Activated CD8-positive, alpha-beta memory T cell treated with anti-CD3 and anti-CD28 coated beads, Interleukin-2, amount 10 ng/mL, durations not matched to agents 7 days and 5 days (primary cell): ENCODE measurements at regions not wholly inside any gene's neighbourhood (a gene's known extent, or its start where the extent isn't known, plus 50 kb on each side); places are given as distances from the start of the nearest gene placed in this dataset.
"Not testable (repeated sequence)": the region's sequence is repeated elsewhere in the genome, so short reads cannot be mapped to it uniquely, and the experiment has no call there.

Experiments used
- ATAC-seq: fragments of 150-1000 bp; cut with Tn5 transposase; one replicate; pipeline ENCODE4 v1.10.0; 2021; ENCODE audit warnings: moderate library complexity
- CTCF ChIA-PET: fragments of 350-600 bp; sonication (Branson Sonifier 250); formaldehyde crosslinking; loops from one replicate; lab custom pipeline; 2021; ENCODE audit warnings: antibody characterized with exemption; lab: Charles Lee
- DNase-seq: peaks from one replicate; pipeline ENCODE4 v3.0.0-alpha.2; 2020
- H3K27ac Mint-ChIP-seq: one replicate; pipeline ENCODE4 v1.8.0; 2021; ENCODE audit warnings: mild to moderate bottlenecking, mixed read lengths
- H3K27me3 Mint-ChIP-seq: one replicate; pipeline ENCODE4 v1.8.0; 2021; ENCODE audit warnings: mixed read lengths
- H3K36me3 Mint-ChIP-seq: one replicate; pipeline ENCODE4 v1.8.0; 2021; ENCODE audit warnings: mild to moderate bottlenecking, mixed read lengths
- H3K4me1 Mint-ChIP-seq: one replicate; pipeline ENCODE4 v1.8.0; 2021; ENCODE audit warnings: mixed read lengths
- H3K4me3 Mint-ChIP-seq: one replicate; pipeline ENCODE4 v1.8.0; 2021; ENCODE audit warnings: mild to moderate bottlenecking, moderate library complexity, mixed read lengths
- H3K9me3 Mint-ChIP-seq: one replicate; pipeline ENCODE4 v1.8.0; 2022; ENCODE audit warnings: low read depth, mixed read lengths

GRCh38 chr13:111663505-111663904, 343.1 kb downstream of the TEX29 start:
- no peak overlapping the region for H3K4me3 Mint-ChIP-seq
- H3K27me3 Mint-ChIP-seq, result no peaks in the 10 kb centered on the region
- no peak overlapping the region for H3K27ac Mint-ChIP-seq
- CTCF ChIA-PET, result no interaction called here
- peaks cover 2% of the 10 kb centered on the region for H3K9me3 Mint-ChIP-seq
- ATAC-seq (no peak), DNase-seq (no peak)
- no peaks in the 10 kb centered on the region for H3K4me1 Mint-ChIP-seq
- H3K36me3 Mint-ChIP-seq, result no peaks in the 10 kb centered on the region

GRCh38 chr13:111663953-111664421, 343.5 kb downstream of the TEX29 start:
- H3K4me1 Mint-ChIP-seq, result no peaks in the 10 kb centered on the region
- CTCF ChIA-PET, result no interaction called here
- ATAC-seq (no peak), DNase-seq (no peak)
- H3K27me3 Mint-ChIP-seq, result no peaks in the 10 kb centered on the region
- no peak overlapping the region for H3K4me3 Mint-ChIP-seq
- peaks cover 2% of the 10 kb centered on the region for H3K9me3 Mint-ChIP-seq
- no peak overlapping the region for H3K27ac Mint-ChIP-seq
- H3K36me3 Mint-ChIP-seq, result no peaks in the 10 kb centered on the region

- no peak overlapping the region for H3K4me3 Mint-ChIP-seq
- no peaks in the 10 kb centered on the region for H3K36me3 Mint-ChIP-seq
- H3K4me1 Mint-ChIP-seq, result no peaks in the 10 kb centered on the region
- H3K27ac Mint-ChIP-seq, result no peak overlapping the region
- ATAC-seq (no peak), DNase-seq (no peak)
- CTCF ChIA-PET, result no interaction called here
- H3K9me3 Mint-ChIP-seq, result peaks cover 2% of the 10 kb centered on the region
- no peaks in the 10 kb centered on the region for H3K27me3 Mint-ChIP-seq
Measured at GRCh38 chr13:111664696-111665095, 344.3 kb downstream of the TEX29 start.

- no peaks in the 10 kb centered on the region for H3K4me1 Mint-ChIP-seq
- CTCF ChIA-PET, result no interaction called here
- ATAC-seq, result no peak
- H3K4me3 Mint-ChIP-seq, result no peak overlapping the region
- no peaks in the 10 kb centered on the region for H3K27me3 Mint-ChIP-seq
- no peak overlapping the region for H3K27ac Mint-ChIP-seq
- H3K9me3 Mint-ChIP-seq, result peaks cover 2% of the 10 kb centered on the region
- DNase-seq, result no peak
- H3K36me3 Mint-ChIP-seq, result no peaks in the 10 kb centered on the region
Measured at GRCh38 chr13:111665691-111666095, 345.3 kb downstream of the TEX29 start.

- CTCF ChIA-PET, result no interaction called here
- ATAC-seq, result no peak
- DNase-seq, result no peak
- no peak overlapping the region for H3K27ac Mint-ChIP-seq
- H3K27me3 Mint-ChIP-seq, result no peaks in the 10 kb centered on the region
- H3K36me3 Mint-ChIP-seq, result no peaks in the 10 kb centered on the region
- H3K9me3 Mint-ChIP-seq, result peaks cover 2% of the 10 kb centered on the region
- no peak overlapping the region for H3K4me3 Mint-ChIP-seq
- no peaks in the 10 kb centered on the region for H3K4me1 Mint-ChIP-seq
Measured at GRCh38 chr13:111666164-111666776, 345.8 kb downstream of the TEX29 start.

GRCh38 chr13:111667757-111668156, 347.3 kb downstream of the TEX29 start:
- H3K9me3 Mint-ChIP-seq, result no peaks in the 10 kb centered on the region
- CTCF ChIA-PET, result no interaction called here
- ATAC-seq (no peak), DNase-seq (no peak)
- no peaks in the 10 kb centered on the region for H3K4me1 Mint-ChIP-seq
- H3K36me3 Mint-ChIP-seq, result no peaks in the 10 kb centered on the region
- no peak overlapping the region for H3K4me3 Mint-ChIP-seq
- H3K27me3 Mint-ChIP-seq, result no peaks in the 10 kb centered on the region
- no peak overlapping the region for H3K27ac Mint-ChIP-seq

GRCh38 chr13:111668451-111668850, 348.0 kb downstream of the TEX29 start:
- Mint-ChIP-seq H3K4me1 (no peaks in the 10 kb centered on the region), H3K36me3 (no peaks in the 10 kb centered on the region), H3K9me3 (no peaks in the 10 kb centered on the region), H3K27ac (no peak overlapping the region), H3K27me3 (no peaks in the 10 kb centered on the region), H3K4me3 (no peak overlapping the region)
- no peak for ATAC-seq
- CTCF ChIA-PET, result no interaction called here
- no peak for DNase-seq

GRCh38 chr13:111672198-111672597, 351.8 kb downstream of the TEX29 start:
- H3K4me3 Mint-ChIP-seq, ATAC-seq, CTCF ChIA-PET, H3K4me1 Mint-ChIP-seq, DNase-seq, H3K27me3 Mint-ChIP-seq, H3K27ac Mint-ChIP-seq, H3K9me3 Mint-ChIP-seq, H3K36me3 Mint-ChIP-seq: not testable (repeated sequence)

- H3K27ac Mint-ChIP-seq, H3K27me3 Mint-ChIP-seq, CTCF ChIA-PET, DNase-seq, H3K4me3 Mint-ChIP-seq, H3K36me3 Mint-ChIP-seq, H3K4me1 Mint-ChIP-seq, H3K9me3 Mint-ChIP-seq, ATAC-seq: not testable (repeated sequence)
Measured at GRCh38 chr13:111678120-111678882, 357.9 kb downstream of the TEX29 start.

GRCh38 chr13:111679645-111680044, 359.2 kb downstream of the TEX29 start:
- H3K9me3 Mint-ChIP-seq, H3K36me3 Mint-ChIP-seq, H3K4me1 Mint-ChIP-seq, H3K27ac Mint-ChIP-seq, H3K4me3 Mint-ChIP-seq, DNase-seq, ATAC-seq, H3K27me3 Mint-ChIP-seq, CTCF ChIA-PET: not testable (repeated sequence)

- DNase-seq, H3K36me3 Mint-ChIP-seq, H3K27me3 Mint-ChIP-seq, CTCF ChIA-PET, ATAC-seq, H3K4me3 Mint-ChIP-seq, H3K4me1 Mint-ChIP-seq, H3K9me3 Mint-ChIP-seq, H3K27ac Mint-ChIP-seq: not testable (repeated sequence)
Measured at GRCh38 chr13:111680100-111680499, 359.7 kb downstream of the TEX29 start.

- H3K4me1 Mint-ChIP-seq, H3K4me3 Mint-ChIP-seq, H3K9me3 Mint-ChIP-seq, H3K36me3 Mint-ChIP-seq, ATAC-seq, DNase-seq, H3K27ac Mint-ChIP-seq, CTCF ChIA-PET, H3K27me3 Mint-ChIP-seq: not testable (repeated sequence)
Measured at GRCh38 chr13:111692028-111692427, 371.6 kb downstream of the TEX29 start.

- H3K27ac Mint-ChIP-seq, CTCF ChIA-PET, ATAC-seq, H3K36me3 Mint-ChIP-seq, H3K4me1 Mint-ChIP-seq, DNase-seq, H3K27me3 Mint-ChIP-seq, H3K9me3 Mint-ChIP-seq, H3K4me3 Mint-ChIP-seq: not testable (repeated sequence)
Measured at GRCh38 chr13:111696121-111696520, 370.8 kb upstream of the SOX1 start.

- H3K27me3 Mint-ChIP-seq, CTCF ChIA-PET, ATAC-seq, H3K36me3 Mint-ChIP-seq, H3K9me3 Mint-ChIP-seq, H3K4me1 Mint-ChIP-seq, H3K27ac Mint-ChIP-seq, H3K4me3 Mint-ChIP-seq, DNase-seq: not testable (repeated sequence)
Measured at GRCh38 chr13:111702059-111702458, 364.9 kb upstream of the SOX1 start.
